ENCODE measurements at regions not wholly inside any gene's neighbourhood (a gene's known extent, or its start where the extent isn't known, plus 50 kb on each side); places are given as distances from the start of the nearest gene placed in this dataset.

GRCh38 chr3:94248042-94248441 is 185.2 kb downstream of the NSUN3 start:
- TF ChIP-seq CTCF (IDR thresholded peaks at IDR 0.05; ENCODE audit: low read depth, low read length) (no peak), EZH2phosphoT487 (IDR thresholded peaks at IDR 0.05; ENCODE audit: low read depth) (no peak)
